ENCODE measurements at regions not wholly inside any gene's neighbourhood (a gene's known extent, or its start where the extent isn't known, plus 50 kb on each side); places are given as distances from the start of the nearest gene placed in this dataset.

DNA sequence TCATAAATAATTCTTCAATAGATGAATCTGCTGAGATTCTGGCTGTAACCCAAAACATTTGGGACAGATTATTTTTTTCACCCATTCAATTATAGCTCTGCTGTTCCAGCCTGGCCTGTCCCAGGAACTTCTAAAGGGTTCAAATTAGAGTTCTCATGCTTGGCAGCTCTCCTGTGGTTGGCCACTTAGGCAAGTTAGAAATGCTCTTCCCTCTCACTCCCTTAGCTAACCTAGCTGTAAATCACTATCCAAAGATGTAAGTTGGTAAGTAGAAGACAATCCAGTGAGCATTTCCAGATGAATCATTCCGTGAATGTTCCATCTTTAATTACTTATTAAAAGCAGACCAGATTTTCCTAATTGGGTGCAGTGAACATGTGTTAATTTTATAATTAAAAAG lies 760.4 kb upstream of the TBX3 start:
- Histone ChIP-seq H3K79me2 (ENCODE audit: control insufficient read depth, insufficient read depth, low read length) (no peaks in the 10 kb centered on the region), H4K20me1 (replicated peaks; ENCODE audit: control insufficient read depth, extremely low read depth, insufficient read depth, low read length) (no peaks in the 10 kb centered on the region), H3K9ac (replicated peaks; ENCODE audit: extremely low read depth, insufficient read depth, low read length) (no peak overlapping the region), H3K4me1 (ENCODE audit: control insufficient read depth, extremely low read depth, insufficient read depth, low read length) (no peaks in the 10 kb centered on the region), H3K36me3 (ENCODE audit: control insufficient read depth in 2 of 2, extremely low read depth in 1 of 2, insufficient read depth in 2 of 2, low read length in 2 of 2) (no peaks in the 10 kb centered on the region), H3K4me2 (ENCODE audit: insufficient read depth, low read length) (no peak overlapping the region), H3K27me3 (ENCODE audit: control insufficient read depth in 2 of 2, insufficient read depth in 2 of 2, low read length in 2 of 2) (no peaks in the 10 kb centered on the region), H3K9me1 (replicated peaks; ENCODE audit: control insufficient read depth, extremely low read depth, insufficient read depth, low read length) (no peaks in the 10 kb centered on the region), H3K4me3 (replicated peaks in 1 of 3; ENCODE audit: insufficient read depth in 1 of 3, low read depth in 1 of 3, low read length in 3 of 3) (no peak overlapping the region), H2AFZ (ENCODE audit: low read depth, low read length) (no peak overlapping the region), H3K27ac (ENCODE audit: insufficient read depth, low read depth, low read length) (no peak overlapping the region), H3K9me3 (replicated peaks; ENCODE audit: control insufficient read depth, insufficient read depth, low read length) (no peaks in the 10 kb centered on the region)
- TF ChIP-seq GATA2 (IDR thresholded peaks at IDR 0.05; ENCODE audit: insufficient read depth, insufficient read length, low read depth, low read length) (no peak), FOS (IDR thresholded peaks at IDR 0.05; ENCODE audit: borderline replicate concordance, insufficient read depth, low read length) (no peak), JUN (IDR thresholded peaks at IDR 0.05; ENCODE audit: borderline replicate concordance, insufficient read depth, insufficient read length, low read depth) (no peak), EZH2 (IDR thresholded peaks at IDR 0.05; ENCODE audit: borderline replicate concordance, low read depth, low read length, severe bottlenecking) (no peak), POLR2AphosphoS5 (IDR thresholded peaks at IDR 0.05; ENCODE audit: insufficient read depth, low read depth, low read length) (no peak)
- TF ChIP-seq, protein P1, sequence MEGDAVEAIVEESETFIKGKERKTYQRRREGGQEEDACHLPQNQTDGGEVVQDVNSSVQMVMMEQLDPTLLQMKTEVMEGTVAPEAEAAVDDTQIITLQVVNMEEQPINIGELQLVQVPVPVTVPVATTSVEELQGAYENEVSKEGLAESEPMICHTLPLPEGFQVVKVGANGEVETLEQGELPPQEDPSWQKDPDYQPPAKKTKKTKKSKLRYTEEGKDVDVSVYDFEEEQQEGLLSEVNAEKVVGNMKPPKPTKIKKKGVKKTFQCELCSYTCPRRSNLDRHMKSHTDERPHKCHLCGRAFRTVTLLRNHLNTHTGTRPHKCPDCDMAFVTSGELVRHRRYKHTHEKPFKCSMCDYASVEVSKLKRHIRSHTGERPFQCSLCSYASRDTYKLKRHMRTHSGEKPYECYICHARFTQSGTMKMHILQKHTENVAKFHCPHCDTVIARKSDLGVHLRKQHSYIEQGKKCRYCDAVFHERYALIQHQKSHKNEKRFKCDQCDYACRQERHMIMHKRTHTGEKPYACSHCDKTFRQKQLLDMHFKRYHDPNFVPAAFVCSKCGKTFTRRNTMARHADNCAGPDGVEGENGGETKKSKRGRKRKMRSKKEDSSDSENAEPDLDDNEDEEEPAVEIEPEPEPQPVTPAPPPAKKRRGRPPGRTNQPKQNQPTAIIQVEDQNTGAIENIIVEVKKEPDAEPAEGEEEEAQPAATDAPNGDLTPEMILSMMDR (IDR thresholded peaks at IDR 0.05; ENCODE audit: extremely low read depth in 1 of 2, insufficient read depth in 1 of 2, low read depth in 1 of 2, low read length in 2 of 2): no peak
- FAIRE-seq: no peak
- CTCF ChIA-PET: no interaction called here
- POLR2A ChIA-PET: no interaction called here
- intact Hi-C loops (cut with micrococcal nuclease): no loop called here
- BruUV-seq (replicated peaks): no TSS peak
- no peak for DNase-seq (ENCODE audit: low read depth, low spot score)
- dilution Hi-C loops (cut with MboI; ENCODE audit: extremely low pct_ligation_motif_present, low sequenced_read_pairs): no loop called here

All from endothelial cell of umbilical vein (primary cell).